NCI-H748 (cell line): ENCODE measurements at regions not wholly inside any gene's neighbourhood (a gene's known extent, or its start where the extent isn't known, plus 50 kb on each side); places are given as distances from the start of the nearest gene placed in this dataset.
"Not testable (repeated sequence)": the region's sequence is repeated elsewhere in the genome, so short reads cannot be mapped to it uniquely, and the experiment has no call there.

Experiments used
- DNase-seq: peaks from one replicate; lab custom pipeline; 2025; ENCODE audit not compliant: unreplicated experiment; lab: John Stamatoyannopoulos, UW

DNA sequence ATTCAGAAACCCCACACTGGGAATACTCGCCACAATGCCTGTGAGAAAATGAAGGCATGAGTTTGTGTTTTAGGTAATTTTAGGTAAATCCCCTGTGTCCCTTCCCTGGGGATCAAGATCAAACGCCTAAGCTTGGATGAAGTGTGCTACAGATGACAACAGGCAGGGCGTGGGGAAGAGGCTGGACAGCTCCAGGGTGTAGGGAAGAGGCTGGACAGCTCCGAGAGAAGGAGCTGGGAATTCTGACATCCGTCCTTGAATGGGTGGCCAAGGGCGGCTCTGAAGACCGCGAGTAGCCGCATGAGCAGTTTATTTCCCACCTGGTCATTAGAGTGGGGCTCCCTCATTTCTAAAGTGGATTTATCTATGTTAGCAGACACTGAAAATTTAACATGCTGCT, 109.7 kb downstream of the RAMP3 start:
- no peak for DNase-seq

DNA sequence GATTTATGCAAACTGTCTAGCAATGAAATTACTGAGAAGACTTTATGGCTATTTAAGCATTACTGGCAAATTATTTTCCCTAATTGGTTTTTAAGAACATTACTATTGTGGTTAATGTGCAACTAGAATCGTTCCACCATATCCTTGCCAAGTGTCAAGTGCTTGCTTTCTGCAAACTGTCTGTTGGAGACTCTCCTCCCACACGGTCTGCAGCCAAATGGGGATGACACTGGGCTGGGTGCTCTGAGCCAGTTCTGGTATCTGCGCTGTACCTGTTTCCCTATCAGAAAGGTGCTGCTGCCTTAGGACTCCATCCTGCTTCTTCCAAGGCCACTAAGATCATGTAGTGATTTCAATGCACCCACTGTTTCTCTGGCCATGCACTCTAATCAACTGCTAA, 110.4 kb downstream of the RAMP3 start:
- DNase-seq, result peak; percentile 55

GRCh38 chr7:45269192-45269591, 111.6 kb downstream of the RAMP3 start:
- DNase-seq, result no peak

- DNase-seq, result no peak
These were observed 121.3 kb downstream of the RAMP3 start for GRCh38 chr7:45278763-45279398.

DNA sequence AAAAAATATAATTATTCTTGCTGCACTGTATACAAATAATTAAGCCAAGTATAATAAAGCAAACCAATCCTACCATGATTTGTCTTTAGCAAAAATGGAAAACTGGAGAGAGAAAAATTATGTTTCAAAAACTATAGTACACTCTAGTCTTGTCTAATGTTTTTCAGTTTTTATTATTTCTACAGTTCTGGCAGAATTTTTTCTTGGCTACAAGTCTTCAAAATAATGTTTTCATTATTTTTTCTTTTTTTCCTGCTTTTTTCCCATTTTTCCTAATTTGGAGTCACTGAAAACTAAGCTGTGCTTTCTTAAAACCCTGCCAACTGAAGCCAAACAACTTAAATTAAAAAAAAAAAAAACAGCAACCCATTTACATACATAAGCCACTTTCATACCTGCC, 132.0 kb downstream of the RAMP3 start:
- not testable (repeated sequence) for DNase-seq

- no peak for DNase-seq
These were observed 133.3 kb downstream of the RAMP3 start for GRCh38 chr7:45290880-45291279.

- no peak for DNase-seq
These were observed 134.9 kb downstream of the RAMP3 start for GRCh38 chr7:45292481-45292880.

GRCh38 chr7:45293295-45293942, 135.8 kb downstream of the RAMP3 start:
- no peak for DNase-seq

- DNase-seq, result no peak
These were observed 137.0 kb downstream of the RAMP3 start for GRCh38 chr7:45294559-45294958.

DNA sequence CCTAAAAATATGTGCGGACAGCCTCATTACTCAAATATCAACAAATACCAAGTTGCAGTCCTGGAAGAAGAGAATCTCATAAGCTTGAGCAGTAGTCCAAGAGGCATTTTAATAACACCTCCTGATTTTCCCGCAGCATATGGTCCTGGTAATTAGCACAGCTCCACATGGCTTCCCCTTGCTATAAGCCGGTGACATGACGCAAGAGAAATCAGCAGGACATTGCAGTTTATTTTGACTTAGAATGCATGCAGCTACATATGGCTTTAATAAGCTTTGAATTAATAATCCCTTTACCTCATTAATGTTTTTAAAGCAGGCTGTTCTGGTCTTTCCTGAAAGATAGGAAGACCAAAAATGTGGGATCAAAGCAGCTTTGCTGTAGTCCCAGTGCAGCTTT, 137.6 kb downstream of the RAMP3 start:
- DNase-seq, result no peak

- DNase-seq, result no peak
These were observed 139.2 kb downstream of the RAMP3 start for GRCh38 chr7:45296748-45297147.

- DNase-seq, result no peak
These were observed 149.2 kb downstream of the RAMP3 start for GRCh38 chr7:45306752-45307305.

DNA sequence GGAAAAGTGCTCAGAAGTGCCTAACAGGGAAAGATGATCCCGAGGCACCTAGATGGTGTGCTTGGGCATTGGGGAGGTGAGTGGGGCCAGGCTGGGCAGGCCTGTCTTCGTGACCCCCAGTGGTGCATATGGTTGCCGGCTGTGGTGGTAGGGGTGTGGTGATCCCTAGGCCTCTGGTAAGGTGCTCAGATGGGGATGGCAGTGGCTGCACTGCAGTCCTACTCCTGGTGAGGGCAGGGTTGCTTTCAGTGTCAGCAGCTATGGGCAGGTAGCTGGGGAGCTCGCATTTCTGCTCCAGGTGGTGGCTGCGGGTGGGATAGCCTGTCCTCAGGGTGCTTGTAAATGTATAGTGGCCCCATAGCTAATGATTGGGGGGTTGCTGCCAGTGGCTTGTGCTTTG, 154.0 kb downstream of the RAMP3 start:
- no peak for DNase-seq

GRCh38 chr7:45315512-45315911, 157.9 kb downstream of the RAMP3 start:
- not testable (repeated sequence) for DNase-seq

DNA sequence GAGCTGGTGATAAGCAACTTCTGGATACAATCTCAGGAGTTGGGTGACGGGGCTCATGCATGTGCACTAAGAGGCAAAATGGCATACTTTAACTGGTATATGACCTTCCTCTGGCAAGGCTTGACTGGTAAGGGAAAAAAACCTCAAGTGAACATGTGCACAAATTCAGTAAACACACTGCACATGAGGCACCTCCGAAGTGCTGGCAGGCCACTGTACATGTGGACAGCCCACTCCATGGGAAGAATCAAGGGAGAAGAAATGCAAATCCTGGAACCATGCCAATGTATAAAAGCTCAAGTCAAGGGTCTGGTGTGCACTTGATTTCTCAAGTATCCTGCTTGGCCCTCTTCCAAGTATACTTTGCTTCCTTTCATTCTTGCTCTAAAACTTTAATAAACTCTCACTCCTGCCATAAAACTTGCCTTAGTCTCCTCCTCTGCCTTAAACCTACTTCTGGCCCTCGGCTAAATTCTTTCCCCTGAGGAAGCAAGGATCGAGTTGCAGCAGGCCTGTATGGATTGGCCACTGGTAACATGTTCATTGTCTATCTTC, 167.2 kb downstream of the RAMP3 start:
- DNase-seq, result no peak

- no peak for DNase-seq
These were observed 167.8 kb downstream of the RAMP3 start for GRCh38 chr7:45325378-45325777.

DNA sequence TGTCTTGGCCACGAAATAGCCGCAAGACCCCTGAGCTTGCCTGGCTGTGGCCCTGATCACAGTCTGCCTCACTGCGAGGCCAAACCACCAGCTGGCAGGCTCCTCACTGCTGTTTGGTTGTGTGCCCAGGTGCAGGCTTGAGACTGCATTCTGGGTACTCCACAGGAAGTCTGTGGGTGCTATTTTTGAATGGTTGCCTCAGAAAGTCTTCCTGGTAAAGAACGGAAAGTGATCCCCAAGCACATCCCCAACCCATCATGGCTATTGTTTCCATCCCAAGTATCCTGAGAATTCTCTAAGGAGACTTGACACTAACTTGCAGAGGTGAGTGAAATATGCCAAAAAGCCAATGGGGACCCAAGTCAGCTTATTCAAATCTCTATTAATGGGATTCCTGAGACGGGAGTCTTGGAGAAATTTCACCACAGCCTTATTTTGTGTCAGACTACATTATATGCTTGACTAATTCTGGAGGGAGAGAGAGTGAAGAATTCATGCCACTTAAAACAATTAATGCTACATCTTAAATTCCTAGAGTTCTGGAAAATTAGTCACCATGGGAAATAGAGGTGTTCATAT, 170.9 kb downstream of the RAMP3 start:
- no peak for DNase-seq

DNA sequence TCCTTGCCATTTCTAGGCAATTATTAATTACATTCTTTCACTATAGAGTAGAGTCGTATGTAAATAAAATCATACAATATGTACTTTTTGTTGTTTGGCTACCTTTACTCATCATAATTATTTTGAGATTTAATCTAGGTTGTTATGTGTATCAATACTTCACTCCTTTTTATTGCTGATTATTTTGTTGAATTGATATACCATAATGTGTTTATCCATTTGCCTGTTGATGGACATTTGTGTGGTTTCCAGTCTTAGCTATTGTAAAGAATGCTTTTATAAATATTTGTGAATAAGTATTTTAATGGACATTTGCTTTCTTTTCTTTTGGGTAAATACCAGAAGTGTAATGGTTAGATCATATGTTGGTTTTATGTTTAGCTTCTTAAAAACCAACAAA, 174.0 kb downstream of the RAMP3 start:
- DNase-seq, result no peak

DNA sequence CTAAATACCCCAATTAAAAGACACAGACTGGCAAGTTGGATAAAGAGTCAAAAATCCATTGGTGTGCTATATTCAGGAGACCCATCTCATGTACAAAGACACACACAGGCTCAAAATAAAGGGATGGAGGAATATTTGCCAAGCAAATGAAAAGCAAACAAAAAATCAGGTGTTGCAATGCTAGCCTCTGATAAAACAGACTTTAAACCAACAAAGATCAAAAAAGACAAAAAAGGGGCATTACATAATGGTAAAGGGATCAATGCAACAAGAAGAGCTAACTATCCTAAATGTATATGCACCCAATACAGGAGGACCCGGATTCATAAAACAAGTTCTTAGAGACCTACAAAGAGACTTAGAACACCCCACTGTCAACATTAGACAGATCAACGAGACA, 177.4 kb downstream of the RAMP3 start:
- not testable (repeated sequence) for DNase-seq

DNA sequence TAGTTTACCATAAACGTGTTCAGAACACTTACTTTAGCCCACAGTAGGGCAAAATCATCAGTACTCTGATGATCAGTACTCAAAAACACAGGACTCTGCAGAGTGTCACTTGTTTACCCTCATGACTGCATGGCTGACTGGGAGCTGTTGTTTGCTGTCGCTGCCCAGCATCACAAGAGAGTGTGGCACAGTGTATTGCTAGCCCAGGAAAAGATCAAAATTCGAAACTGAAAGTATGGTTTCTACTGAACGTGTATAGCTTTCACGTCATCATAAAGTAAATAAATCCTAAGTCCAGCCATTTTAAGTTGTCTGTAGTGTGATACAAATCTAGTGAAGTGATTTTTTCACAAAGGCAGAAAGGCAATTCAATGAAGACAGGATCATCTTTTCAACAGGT, 184.6 kb downstream of the RAMP3 start:
- DNase-seq, result peak; percentile 26

DNA sequence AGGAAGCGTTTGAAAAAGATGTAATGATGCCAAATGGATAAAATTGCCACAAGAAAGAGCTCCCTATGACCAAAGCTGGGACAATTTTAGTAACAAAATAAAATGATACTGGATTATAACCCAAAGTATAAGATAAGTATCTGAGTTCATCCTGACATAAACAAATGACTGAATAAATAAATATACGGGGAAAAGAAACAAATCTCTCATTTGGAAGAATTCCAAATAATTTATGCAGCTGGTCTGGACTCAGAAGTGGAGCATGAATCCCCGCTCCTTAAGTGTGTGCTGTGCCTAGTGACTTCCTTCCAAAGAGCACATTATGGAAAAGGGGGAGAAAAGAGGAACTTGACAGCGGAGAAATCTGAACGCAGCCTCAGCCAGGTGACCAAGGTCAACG, 186.2 kb downstream of the RAMP3 start:
- DNase-seq, result no peak

DNA sequence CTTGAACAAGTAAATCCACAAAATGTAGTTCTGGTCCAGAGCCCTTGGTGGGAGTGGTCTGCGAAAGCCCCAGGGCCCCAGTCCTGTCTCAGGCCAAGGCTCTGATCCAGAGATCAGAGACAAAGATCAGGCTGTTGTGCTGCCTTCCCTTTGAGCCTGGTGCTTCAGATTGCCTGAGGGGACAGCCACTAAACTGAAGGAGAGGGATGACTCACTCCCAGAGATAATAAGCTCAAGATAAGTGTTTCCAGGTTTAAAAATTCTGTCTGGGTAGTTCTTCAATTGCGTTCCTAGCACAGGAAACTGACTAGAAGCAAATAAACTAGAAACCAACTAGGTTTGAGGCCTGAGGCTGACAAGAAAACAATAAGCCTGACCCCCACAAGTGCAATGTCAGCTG, 190.2 kb downstream of the RAMP3 start:
- no peak for DNase-seq
